HG03520 (cell line): ENCODE measurements at regions not wholly inside any gene's neighbourhood (a gene's known extent, or its start where the extent isn't known, plus 50 kb on each side); places are given as distances from the start of the nearest gene placed in this dataset.
A peak's percentile ranks its signal among the peaks of the same experiment; 100 is the strongest.
"Not testable (repeated sequence)": the region's sequence is repeated elsewhere in the genome, so short reads cannot be mapped to it uniquely, and the experiment has no call there.

ENCODE experiments used
- ATAC-seq: cut with Tn5 transposase; IDR thresholded peaks from one replicate; pipeline ENCODE4 v1.9.1; 2021; ENCODE audit warnings: mild to moderate bottlenecking, moderate library complexity; ENCODE audit not compliant: unreplicated experiment

DNA sequence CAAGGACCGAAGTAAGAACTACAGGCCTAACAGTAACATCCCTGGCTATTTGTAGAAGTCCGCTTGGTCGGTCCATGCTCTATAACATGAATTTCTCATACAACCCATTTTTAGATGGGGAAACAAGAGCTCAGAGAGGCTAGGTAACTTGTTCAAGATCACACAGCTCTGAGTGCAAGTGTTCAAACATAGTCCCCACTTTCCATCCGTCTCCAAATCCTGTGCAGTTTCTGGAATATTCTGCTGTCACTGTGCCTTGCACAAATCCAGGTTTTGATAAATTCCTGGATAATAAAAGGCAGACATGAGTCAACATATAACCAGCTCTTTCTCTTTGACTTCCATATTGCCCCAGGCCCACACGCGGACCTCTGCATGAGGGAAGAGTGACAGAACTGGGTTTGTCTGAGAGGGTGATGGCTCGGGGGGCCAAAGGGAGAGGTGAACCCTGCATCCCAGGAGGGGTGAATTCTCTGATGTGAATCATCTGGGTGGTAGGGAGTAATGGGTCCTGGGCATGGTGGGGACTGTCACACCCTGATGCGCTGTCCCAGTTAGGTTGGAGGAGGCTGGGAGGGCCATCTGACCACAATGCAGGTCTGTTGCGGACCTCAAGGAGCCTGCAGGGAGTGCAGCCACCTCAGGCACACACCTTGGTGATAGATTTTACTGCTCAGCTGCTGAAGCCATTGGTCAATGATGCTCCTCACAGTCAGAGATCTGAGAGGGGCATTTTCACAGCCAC lies 162.2 kb downstream of the SMAD6 start:
- ATAC-seq: no peak

DNA sequence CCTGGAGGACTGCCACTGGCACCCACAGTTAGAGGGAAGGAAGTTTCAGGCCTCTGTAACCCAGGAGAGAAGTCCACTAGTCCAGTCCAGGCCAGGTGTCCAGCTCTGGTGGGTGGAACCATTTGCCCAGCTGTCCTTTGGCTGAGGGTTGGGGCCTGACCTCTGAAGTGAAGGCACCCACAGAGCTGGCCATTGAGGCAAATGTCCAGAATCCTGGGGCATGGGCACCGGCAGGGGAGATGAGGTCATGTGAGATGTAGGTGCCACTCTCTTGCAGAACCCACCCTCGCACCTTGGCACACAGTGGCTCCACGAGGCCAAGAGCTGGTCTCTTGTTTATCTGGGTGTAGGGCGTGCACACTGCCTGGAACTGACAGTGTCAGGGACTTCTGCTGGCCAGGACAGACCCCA lies 162.8 kb downstream of the SMAD6 start:
- ATAC-seq: no peak

DNA sequence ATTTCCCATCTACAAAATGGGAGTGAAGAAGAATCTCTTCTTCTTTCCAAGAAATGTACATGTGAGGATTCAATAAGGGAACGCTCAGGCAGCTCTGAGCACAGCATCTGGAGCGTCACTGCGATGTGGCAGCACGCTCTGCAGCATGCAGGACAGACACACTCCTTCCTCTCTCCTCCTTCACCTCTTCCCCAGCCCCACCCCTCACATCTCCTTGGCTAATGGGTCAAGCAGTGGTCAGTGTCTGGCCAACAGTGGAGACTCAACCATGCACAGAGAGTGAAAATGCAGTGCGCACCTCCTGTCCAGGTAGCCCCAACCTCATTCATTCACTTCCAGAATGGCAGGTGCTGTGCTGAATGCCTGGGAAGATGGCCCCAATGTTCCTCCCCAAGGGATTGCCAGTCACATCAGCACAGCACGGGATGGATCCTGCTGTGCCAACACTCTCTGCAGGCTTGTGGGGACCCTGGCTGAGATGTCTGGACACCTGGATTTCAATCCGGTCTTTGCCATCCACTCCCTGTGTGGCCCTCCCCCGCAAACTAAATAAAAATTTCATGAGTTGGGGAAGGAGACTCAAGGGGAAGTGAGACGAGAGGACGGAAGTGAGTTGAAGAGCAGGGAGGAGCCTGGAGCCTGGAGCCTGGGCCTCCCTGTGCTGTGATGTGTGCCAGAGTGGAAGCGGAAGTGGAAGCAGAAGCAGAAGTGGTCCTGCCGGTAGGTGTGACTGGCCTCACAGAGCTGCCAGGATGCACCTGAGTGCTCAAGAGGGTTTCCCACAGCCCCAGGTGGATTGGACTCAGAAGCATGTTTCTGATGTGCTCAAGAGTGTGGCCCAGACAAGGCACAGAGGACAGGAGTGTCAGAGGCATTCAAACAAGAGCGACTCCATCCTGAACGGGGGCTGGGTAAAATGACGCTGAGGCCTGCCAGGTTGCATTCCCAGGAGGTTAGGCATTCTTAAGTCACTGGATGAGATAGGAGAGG lies 163.9 kb downstream of the SMAD6 start:
- peak; percentile 79 for ATAC-seq

DNA sequence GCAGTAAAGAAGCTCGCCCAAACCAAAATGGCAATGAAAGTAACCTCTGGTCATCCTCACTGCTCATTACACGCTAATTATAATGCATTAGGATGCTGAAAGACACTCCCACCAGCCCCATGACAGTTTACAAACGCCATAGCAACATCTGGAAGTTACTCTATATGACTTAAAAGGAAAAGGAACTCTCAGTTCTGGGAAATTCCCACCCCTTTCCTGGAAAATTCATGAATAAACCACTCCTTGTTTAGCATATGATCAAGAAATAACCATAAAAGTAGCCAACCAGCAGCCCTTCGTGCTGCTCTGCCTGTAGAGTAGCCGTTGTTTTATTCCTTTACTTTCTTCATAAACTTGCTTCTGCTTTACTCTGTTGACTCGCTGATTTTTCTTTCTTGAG lies 164.6 kb downstream of the SMAD6 start:
- no peak for ATAC-seq

DNA sequence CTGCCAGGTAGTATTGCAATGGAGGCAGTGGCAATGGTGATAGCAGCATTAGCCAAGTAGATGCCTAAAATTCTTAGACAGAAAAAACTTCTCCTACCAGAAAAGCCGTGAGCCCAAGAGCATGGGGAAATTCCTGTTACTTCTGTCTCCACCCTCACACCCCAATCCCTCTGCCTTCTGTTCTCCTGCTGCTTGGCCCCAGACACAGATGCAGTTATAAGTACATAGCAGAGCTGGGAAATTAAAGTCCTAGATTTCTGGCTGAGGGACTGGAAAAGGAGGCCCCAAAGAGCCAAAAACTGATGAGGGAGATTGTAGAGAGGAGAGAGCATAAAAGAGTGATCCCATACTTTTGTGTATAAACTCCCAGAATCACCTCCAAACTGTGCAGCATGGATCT lies 166.9 kb downstream of the SMAD6 start:
- ATAC-seq: no peak

DNA sequence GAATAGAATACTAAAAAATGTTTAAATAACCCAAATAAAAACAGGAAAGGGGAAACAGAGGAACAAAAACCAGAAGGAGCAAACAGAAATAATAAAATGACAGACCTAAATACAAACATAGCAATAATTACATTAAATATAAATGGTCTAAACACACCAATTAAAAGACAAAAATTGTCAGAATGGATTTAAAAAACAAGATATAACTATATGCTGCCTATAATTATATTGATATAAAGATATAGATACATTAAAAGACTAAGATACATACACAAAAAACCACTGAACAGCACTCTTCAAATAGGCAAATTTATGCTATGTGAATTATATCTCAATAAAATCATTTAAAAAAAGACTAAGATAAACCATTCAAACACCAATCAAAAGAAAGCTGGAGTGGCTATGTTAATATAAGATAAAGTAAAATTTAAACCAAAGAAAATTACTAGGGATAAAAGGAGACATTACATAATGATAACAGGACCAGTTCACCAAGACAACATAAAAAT lies 168.9 kb downstream of the SMAD6 start:
- no peak for ATAC-seq

DNA sequence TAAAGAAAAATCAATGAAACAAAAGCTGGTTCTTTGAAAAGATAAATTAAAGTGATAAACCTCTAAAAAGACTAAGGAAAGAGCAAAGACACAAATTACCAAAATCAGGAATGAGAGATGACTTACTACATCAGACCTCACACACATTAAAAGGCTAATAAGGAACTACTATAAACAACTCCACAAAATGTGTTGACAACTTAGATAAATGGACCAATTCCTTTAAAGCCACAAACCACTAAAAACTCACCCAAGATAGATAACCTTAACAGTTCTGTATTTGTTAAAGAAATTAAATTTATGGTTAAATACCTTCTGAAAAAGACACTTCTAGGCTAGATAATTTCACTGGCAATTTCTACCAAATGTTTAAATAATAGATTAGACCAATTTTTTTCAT lies 170.4 kb downstream of the SMAD6 start:
- no peak for ATAC-seq

DNA sequence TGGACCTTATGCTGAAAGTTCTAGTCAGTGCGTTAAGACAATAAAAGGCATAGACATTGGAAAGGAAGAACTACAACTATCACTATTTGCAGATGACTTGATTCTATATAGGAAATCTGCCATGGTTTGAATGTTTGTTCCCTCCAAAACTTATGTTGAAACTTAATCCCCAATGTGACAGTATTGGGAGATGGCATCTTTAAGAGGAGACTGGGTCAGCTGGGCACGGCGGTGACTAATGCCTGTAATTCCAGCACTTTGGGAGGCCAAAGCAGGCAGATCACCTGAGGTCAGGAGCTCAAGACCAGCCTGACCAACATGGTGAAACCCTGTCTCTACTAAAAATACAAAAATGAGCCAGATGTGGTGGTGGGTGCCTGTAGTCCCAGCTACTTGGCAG lies 171.3 kb downstream of the SMAD6 start:
- not testable (repeated sequence) for ATAC-seq

DNA sequence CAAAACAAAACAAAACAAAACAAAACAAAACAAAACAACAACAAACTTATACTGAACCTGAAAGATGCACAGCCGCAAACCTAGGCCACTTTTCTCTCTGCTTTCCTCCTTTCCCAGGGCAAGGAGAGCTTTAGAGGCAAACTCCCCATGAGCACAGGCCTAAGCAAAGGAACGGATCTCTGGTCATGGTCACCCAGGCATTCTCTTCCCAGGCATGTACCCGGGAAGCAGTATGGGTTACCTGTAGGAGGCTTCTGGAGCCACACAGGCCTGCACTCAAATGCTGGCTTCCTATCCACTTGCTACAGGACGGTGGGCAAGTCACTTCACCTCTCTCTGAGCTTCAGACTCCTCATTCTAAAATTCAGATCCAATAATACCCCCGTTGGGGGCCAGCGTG lies 171.8 kb downstream of the SMAD6 start:
- no peak for ATAC-seq

DNA sequence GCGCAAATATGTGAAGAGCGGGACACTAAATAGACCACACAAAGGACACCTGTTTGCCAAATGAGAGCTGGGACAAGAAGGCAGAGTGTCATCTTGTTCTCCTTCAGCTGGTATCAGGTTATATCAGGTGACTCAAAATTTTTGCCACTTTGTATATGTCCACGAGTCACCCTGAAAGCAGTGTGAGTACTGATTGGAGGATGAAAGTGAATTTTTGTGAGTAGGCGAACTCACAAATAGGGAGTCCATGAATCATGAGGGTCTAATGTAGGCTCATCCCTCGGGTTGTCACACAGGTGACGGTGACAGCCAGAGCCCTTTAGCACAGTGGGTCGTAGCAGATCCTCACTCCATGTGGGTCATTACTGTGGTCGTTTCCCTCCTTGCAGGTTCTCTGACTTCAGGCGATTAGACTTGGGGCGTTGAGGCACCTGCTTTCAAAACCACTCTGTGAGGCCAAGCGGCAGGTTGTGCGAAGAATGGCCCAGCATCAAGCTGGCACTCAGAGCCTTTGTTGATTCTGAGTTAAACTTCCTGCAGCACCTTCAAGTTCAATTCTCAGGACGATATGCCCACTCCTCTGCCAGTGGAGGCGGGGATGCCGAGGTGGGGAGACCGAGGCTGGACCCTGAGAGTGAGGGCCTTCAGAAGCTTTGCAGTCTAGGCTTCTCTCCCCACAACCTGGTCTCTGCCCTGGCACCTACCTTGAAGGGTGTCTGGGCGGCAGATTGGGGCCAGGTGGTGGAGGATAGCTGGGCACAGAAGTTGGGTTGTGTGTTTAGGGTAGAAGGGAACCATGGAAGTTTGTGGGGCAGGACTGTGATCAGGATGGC lies 173.8 kb downstream of the SMAD6 start:
- ATAC-seq: no peak

DNA sequence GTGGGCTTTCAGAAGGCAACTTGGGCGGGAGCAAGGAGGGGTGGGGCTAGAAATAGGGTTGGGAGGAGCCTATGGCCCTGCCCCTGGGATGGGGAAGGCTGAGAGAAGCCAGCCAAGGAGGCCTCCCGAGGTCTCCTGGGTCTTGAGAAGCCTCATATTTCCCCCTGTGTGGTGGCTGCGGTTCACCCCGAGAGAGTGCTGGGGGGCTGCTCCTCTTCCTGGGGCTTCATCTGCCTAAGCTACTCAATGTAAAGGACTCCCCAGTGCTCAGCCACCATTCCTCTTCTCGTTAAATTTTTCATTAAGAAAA lies 174.3 kb downstream of the SMAD6 start:
- no peak for ATAC-seq

DNA sequence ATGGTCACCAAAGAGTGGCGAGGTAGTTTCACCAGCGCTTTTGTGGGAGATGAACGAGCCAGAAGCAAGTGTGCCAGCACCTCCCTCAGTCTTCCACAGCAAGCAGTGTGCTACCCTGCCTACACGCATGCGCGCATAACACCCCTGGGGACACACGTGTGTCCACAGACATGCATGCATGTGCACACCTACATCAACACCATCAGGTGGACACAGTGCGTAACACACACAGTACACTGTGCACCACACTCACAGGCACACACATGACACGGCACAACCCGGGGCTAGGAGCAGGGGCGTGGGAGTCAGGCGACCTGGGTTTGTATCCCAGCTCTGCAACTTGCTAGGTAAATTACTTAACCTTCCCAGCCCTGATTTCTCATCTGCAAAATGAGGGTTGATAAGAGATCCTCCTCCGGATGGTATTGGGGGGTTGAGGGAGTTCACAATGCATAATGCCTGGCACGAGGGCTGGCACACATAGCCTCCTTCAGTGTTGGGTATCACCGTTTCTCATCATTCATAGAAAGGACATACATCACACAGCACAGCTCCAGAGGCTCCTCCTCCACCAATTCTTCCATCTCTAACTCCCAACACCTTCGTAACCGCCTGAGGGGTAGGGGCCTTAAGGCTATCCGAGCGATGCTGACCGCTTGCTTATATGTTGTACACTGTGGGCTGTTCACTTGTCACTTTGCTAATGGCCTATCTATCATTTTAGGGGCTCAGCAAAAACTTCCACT lies 174.9 kb downstream of the SMAD6 start:
- no peak for ATAC-seq

DNA sequence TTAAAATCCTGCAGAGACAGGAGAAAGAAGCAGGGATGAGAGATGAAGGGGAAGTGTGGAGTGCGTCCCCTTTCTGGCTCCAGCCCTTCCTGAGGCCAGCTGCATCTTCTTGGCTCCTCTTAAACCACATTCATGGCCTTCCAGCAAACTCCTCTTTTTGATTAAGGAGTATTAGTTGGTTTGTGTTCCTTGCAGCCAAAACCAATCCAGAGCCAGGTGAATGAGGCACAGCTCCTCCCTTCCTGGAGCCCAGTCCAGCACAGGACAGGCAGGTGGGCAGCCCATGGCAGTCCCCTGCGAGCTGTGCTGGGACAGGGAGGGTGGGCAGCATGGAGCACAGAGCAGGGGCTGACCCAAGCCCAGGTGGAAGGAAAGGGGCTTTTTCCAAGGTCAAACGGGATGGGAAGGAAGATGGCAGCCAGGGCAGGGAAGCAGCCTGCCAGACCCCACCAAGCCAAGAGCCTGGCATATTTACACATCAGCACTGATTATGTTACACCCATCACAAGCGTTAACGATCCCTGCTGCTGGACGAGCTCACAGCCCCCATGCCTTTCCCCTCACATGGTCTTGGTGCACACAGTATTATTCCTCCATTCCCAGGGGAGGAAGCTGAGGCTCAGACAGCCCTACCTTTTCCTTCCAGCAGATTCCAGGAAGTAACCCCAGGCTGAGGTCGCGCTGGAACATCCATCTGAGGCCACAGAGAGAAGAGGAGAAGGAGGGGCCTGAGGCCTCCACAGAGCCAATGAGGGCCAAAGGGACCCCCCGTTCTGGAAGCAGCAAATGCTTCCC lies 175.6 kb downstream of the SMAD6 start:
- no peak for ATAC-seq

DNA sequence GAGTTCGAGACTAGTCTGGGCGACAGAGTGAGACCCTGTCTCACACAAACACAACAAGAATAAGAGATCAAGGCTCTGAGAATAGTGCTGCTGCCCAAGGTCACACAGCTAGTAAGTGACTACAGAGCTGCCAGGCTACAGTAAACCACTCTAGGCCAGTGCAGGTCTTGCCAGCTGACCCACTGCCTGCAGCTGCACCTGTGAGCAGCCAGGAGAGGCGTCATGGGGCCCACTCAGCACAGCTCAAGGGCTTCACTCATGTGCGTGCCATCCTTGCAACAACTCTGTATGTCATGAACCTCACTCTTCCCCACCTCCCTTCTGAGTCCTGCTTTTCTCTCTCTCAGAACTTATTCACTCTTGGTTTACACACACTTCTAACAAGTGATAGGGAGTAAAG lies 176.7 kb downstream of the SMAD6 start:
- ATAC-seq: no peak

DNA sequence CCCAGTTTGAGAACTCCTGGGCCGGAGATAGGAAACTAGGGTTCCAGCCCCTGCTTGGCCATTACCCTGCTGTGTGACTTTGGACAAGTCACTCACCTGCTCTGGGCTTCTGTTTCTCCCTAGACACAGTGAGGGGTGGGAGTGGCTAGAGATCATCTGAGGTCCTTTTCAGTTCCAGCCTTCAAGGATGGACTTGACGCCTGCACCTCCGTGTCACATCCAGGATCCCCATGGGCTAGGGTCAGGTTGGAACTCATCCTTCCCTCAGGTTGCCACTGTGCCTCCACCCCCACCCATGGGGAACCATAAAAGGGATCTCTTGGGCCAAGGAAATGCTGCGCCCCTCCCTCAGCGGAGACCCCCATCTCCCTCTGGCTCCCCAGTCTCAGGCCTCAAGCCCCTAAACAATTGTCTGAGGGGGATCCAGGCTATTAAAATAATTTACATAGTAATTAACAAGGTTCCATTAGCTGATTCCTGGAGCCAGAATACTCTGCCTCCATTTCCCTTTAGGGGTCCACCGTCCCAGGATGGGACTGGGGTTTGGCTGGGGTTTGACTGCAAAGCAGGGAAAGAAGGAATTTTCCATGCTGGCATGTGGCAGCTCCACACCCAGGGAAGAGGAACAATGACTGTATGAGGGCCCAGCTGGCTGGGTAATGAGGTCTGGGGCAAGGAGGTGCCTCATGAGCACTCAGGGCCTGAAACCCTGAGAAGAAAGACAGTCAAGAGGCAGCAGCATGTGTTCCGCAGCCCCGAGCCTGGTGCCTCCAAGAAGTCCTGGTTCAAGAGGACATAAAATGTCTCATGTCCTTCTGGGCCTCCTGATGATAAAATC lies 177.7 kb downstream of the SMAD6 start:
- no peak for ATAC-seq

DNA sequence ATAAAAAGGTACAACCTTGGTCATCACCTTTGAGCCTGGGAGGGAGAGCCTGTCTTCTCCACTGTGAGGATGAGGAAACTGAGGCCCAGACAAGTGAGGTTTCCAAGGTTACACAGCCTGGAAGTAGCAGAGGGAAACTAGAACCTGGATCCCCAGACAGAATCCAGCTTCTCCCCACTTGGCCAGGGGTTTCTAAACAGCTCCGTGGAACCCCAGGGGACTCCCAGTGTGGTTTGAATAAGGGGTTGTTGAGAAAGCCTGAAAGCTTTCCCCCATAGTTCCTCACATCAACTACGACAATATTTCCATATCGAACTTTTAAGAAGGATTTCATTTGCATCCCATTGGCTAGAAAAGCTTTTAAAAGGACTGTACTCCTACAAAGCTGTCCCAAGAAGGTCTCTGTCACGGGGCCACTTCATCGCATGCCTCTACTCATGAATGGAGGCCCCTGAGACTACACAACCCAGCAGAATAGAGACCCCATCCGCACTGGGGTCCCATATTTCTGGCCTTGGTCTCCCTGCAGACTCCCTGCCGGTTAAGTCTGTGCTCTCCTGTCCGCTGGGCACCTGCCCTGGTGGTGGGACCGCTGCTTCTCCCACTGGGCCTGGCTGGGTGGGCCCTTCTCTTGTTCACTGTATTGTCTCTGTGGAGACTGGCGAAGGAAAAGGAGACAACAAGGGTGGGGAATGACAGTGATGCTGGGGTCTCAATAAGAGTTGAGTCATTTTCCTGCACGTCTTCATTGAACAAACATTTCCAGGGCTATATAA lies 178.5 kb downstream of the SMAD6 start:
- no peak for ATAC-seq

DNA sequence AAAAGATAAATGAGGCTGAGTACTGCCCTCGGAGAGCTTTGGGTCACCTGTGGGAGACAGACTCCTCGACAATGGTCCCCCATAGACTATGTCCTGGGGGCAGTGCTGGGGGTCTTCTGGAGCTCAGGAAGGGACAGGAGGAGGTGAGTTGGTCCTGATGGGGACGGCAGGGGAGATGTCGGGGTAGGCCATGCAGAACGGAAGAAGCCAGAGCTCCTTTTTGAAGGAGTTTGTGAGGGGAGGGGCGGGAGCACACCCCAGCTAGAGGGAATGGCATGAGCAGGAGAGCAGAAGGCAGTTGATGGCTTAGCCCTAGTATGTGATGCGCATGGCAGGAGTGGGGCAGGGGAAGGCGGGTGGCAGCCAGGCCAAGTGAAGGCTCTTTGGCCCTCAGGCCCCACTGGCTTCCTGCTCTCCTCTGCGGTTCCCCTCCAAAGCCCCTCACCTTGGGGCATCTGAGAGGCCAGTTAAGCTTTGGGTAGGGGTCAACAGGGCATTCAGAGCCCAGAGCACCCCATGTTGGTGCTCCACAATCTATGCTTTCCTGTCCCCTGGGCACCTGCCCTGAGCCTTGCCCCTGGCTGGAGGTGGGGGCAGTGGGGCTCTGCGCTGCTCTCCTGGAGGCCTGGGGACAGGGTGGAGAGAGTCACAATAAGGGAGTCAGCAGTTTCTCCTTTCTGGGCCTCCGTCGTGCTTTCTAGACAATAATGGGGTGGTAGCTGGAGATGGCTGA lies 179.3 kb downstream of the SMAD6 start:
- no peak for ATAC-seq
